Thoracic aorta (tissue), 2 donors: ENCODE measurements at regions not wholly inside any gene's neighbourhood (a gene's known extent, or its start where the extent isn't known, plus 50 kb on each side); places are given as distances from the start of the nearest gene placed in this dataset.

Experiments used
- ATAC-seq: fragments of 150-250 bp; one replicate; pipeline ENCODE4 v1.8.0; 2017; ENCODE audit warnings: low read depth; ENCODE audit not compliant: insufficient number of reproducible peaks, low FRiP score
- DNase-seq: peaks from one replicate; pipeline ENCODE4 v3.0.0-alpha.2; 2020; ENCODE audit warnings: low spot score
- H3K27ac ChIP-seq, 2 donors: fragments of 200-600 bp; sonication (generic); 1 replicate in 1 of 2; 2 replicates in 1 of 2; pipeline ENCODE4 v1.5.1; 2016; ENCODE audit warnings: mild to moderate bottlenecking in 2 of 2, moderate library complexity in 2 of 2
- H3K27me3 ChIP-seq: fragments of 200-600 bp; sonication (generic); replicated peaks from 2 replicates; pipeline ENCODE4 v1.6.0; 2016; ENCODE audit warnings: mild to moderate bottlenecking; ENCODE audit not compliant: insufficient read depth
- H3K36me3 ChIP-seq: fragments of 200-600 bp; sonication (generic); one replicate; pipeline ENCODE4 v1.5.1; 2016
- H3K4me1 ChIP-seq, 2 donors: fragments of 200-600 bp; sonication (generic); 1 replicate in 1 of 2; 2 replicates in 1 of 2; pipeline versions ENCODE4 v1.5.1 to v1.6.0; 2016; ENCODE audit warnings: low read depth in 2 of 2, mild to moderate bottlenecking in 1 of 2; ENCODE audit not compliant: control insufficient read depth in 1 of 2
- H3K4me3 ChIP-seq: fragments of 200-600 bp; sonication (generic); 2 replicates; pipeline ENCODE4 v1.5.1; 2016; ENCODE audit warnings: mild to moderate bottlenecking
- H3K9me3 ChIP-seq: fragments of 200-600 bp; sonication (generic); 2 replicates; pipeline ENCODE4 v1.5.1; 2016
- TF ChIP-seq, protein P1 (sequence below): fragments of 200-600 bp; sonication (generic); IDR thresholded peaks from one replicate; pipeline ENCODE4 v1.5.1; 2019; ENCODE audit warnings: antibody characterized with exemption

- no peaks in the 10 kb centered on the region for H3K27me3 ChIP-seq
- H3K27ac ChIP-seq: no peak overlapping the region
- ATAC-seq (no peak), DNase-seq (no peak)
- no peaks in the 10 kb centered on the region for H3K9me3 ChIP-seq
- no peaks in the 10 kb centered on the region for H3K4me1 ChIP-seq
- no peak overlapping the region for H3K4me3 ChIP-seq
- TF ChIP-seq, protein P1, sequence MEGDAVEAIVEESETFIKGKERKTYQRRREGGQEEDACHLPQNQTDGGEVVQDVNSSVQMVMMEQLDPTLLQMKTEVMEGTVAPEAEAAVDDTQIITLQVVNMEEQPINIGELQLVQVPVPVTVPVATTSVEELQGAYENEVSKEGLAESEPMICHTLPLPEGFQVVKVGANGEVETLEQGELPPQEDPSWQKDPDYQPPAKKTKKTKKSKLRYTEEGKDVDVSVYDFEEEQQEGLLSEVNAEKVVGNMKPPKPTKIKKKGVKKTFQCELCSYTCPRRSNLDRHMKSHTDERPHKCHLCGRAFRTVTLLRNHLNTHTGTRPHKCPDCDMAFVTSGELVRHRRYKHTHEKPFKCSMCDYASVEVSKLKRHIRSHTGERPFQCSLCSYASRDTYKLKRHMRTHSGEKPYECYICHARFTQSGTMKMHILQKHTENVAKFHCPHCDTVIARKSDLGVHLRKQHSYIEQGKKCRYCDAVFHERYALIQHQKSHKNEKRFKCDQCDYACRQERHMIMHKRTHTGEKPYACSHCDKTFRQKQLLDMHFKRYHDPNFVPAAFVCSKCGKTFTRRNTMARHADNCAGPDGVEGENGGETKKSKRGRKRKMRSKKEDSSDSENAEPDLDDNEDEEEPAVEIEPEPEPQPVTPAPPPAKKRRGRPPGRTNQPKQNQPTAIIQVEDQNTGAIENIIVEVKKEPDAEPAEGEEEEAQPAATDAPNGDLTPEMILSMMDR: no peak
- no peaks in the 10 kb centered on the region for H3K36me3 ChIP-seq
These were observed 411.7 kb upstream of the NETO1 start for GRCh38 chr18:73279498-73279897.

- H3K36me3 ChIP-seq: no peaks in the 10 kb centered on the region
- no peak overlapping the region for H3K27ac ChIP-seq
- no peaks in the 10 kb centered on the region for H3K27me3 ChIP-seq
- no peak for ATAC-seq
- no peak overlapping the region for H3K4me3 ChIP-seq
- no peaks in the 10 kb centered on the region for H3K4me1 ChIP-seq
- no peak for DNase-seq
- no peaks in the 10 kb centered on the region for H3K9me3 ChIP-seq
- TF ChIP-seq, protein P1: no peak
These were observed 407.2 kb upstream of the NETO1 start for GRCh38 chr18:73274812-73275621.

GRCh38 chr18:73270920-73271634, 403.3 kb upstream of the NETO1 start:
- no peaks in the 10 kb centered on the region for H3K36me3 ChIP-seq
- H3K27ac ChIP-seq: no peak overlapping the region
- no peaks in the 10 kb centered on the region for H3K4me1 ChIP-seq
- DNase-seq (no peak), ATAC-seq (no peak)
- no peak overlapping the region for H3K4me3 ChIP-seq
- TF ChIP-seq, protein P1: no peak
- H3K9me3 ChIP-seq: no peaks in the 10 kb centered on the region
- no peaks in the 10 kb centered on the region for H3K27me3 ChIP-seq

GRCh38 chr18:73264562-73264921, 396.8 kb upstream of the NETO1 start:
- DNase-seq (no peak), ATAC-seq (no peak)
- Histone ChIP-seq H3K36me3 (no peaks in the 10 kb centered on the region), H3K4me3 (no peak overlapping the region), H3K27ac (no peak overlapping the region), H3K9me3 (no peaks in the 10 kb centered on the region), H3K4me1 (no peaks in the 10 kb centered on the region), H3K27me3 (no peaks in the 10 kb centered on the region)
- TF ChIP-seq, protein P1: no peak

DNA sequence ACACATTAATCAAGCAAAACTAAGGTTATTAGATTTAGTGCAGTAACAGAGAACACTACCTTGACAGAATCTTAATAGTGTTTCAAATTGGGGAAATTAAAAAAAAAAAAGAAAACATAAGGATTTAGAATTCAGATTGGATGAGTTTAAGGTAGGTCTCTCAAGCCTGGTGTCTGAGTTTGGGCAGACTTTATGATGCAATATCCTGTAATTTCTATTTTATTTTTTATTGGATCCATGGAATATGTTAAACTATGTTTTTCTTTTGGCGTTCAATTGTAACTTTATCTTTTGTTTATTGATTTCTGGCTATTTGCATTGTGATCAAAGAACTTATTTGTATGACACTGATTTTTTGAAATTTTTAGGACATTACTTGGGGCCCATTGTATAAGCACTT, 394.1 kb upstream of the NETO1 start:
- Histone ChIP-seq H3K36me3 (no peaks in the 10 kb centered on the region), H3K9me3 (no peaks in the 10 kb centered on the region), H3K4me3 (no peak overlapping the region), H3K27me3 (no peaks in the 10 kb centered on the region), H3K4me1 (no peaks in the 10 kb centered on the region), H3K27ac (no peak overlapping the region)
- DNase-seq: no peak
- TF ChIP-seq, protein P1: no peak
- ATAC-seq: no peak
